ENCODE measurements at regions not wholly inside any gene's neighbourhood (a gene's known extent, or its start where the extent isn't known, plus 50 kb on each side); places are given as distances from the start of the nearest gene placed in this dataset.

GRCh38 chr7:69193061-69193460 lies 405.2 kb upstream of the AUTS2 start:
- TF ChIP-seq, protein P1, sequence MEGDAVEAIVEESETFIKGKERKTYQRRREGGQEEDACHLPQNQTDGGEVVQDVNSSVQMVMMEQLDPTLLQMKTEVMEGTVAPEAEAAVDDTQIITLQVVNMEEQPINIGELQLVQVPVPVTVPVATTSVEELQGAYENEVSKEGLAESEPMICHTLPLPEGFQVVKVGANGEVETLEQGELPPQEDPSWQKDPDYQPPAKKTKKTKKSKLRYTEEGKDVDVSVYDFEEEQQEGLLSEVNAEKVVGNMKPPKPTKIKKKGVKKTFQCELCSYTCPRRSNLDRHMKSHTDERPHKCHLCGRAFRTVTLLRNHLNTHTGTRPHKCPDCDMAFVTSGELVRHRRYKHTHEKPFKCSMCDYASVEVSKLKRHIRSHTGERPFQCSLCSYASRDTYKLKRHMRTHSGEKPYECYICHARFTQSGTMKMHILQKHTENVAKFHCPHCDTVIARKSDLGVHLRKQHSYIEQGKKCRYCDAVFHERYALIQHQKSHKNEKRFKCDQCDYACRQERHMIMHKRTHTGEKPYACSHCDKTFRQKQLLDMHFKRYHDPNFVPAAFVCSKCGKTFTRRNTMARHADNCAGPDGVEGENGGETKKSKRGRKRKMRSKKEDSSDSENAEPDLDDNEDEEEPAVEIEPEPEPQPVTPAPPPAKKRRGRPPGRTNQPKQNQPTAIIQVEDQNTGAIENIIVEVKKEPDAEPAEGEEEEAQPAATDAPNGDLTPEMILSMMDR (IDR thresholded peaks at IDR 0.05): no peak
- Histone ChIP-seq H3K27me3 (no peaks in the 10 kb centered on the region), H3K9me3 (no peaks in the 10 kb centered on the region), H3K4me3 (no peak overlapping the region), H3K36me3 (no peaks in the 10 kb centered on the region), H3K27ac (no peak overlapping the region), H3K4me1 (no peaks in the 10 kb centered on the region)
- intact Hi-C loops (cut with DNase I): no loop called here
- DNase-seq (ENCODE audit: low spot score in 2 of 2): no peak

DNA sequence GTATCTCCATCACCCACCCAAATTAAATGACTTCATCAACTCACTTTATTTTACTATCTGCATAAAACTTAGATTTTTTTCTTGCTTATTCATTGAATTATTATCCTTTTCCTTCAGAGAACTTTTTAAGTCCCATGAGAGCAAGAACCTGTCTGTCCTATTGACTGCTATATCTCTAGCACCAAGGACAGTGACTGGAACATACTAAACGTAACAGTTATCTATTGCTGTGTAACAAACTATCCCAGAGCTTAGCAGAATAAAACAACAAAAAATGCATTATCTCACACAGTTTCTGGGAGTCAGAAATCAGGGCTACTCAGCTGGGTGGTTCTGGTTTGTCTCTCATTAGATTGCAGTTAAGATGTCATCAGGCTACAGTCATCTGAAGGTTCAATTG lies 401.7 kb upstream of the AUTS2 start:
- TF ChIP-seq, protein P1 (IDR thresholded peaks at IDR 0.05): no peak
- H3K36me3 ChIP-seq: no peaks in the 10 kb centered on the region
- intact Hi-C loops (cut with DNase I): no loop called here
- H3K9me3 ChIP-seq: no peaks in the 10 kb centered on the region
- H3K4me3 ChIP-seq: no peak overlapping the region
- no peaks in the 10 kb centered on the region for H3K27me3 ChIP-seq
- no peak for DNase-seq (ENCODE audit: low spot score in 2 of 2)
- no peak overlapping the region for H3K27ac ChIP-seq
- no peaks in the 10 kb centered on the region for H3K4me1 ChIP-seq

DNA sequence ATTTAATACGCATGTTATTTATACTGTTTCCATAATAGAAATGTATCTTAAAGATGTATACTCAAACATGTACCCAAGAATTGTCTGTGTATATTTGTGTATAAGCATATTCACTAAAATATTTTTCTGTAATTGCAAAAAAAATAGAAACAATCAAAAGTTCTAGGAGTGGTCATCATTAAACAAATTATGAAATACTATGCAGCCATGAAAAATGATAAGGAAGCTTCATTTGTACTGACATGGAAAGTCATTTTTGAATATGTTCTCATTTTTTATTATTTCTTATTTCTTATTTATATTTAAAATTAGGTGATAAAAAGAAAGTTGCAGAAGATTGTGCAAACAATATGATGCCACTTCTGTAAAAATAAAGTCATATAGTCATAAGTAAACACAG lies 400.0 kb upstream of the AUTS2 start:
- no peaks in the 10 kb centered on the region for H3K9me3 ChIP-seq
- no peaks in the 10 kb centered on the region for H3K27me3 ChIP-seq
- no peaks in the 10 kb centered on the region for H3K36me3 ChIP-seq
- no peak overlapping the region for H3K4me3 ChIP-seq
- DNase-seq (ENCODE audit: low spot score in 2 of 2): no peak
- intact Hi-C loops (cut with DNase I): no loop called here
- TF ChIP-seq, protein P1 (IDR thresholded peaks at IDR 0.05): no peak
- no peaks in the 10 kb centered on the region for H3K4me1 ChIP-seq
- H3K27ac ChIP-seq: no peak overlapping the region

GRCh38 chr7:69199041-69199440 lies 399.2 kb upstream of the AUTS2 start:
- no peaks in the 10 kb centered on the region for H3K9me3 ChIP-seq
- intact Hi-C loops (cut with DNase I): no loop called here
- DNase-seq (ENCODE audit: low spot score in 2 of 2): no peak
- no peak overlapping the region for H3K4me3 ChIP-seq
- no peak overlapping the region for H3K27ac ChIP-seq
- TF ChIP-seq, protein P1 (IDR thresholded peaks at IDR 0.05): no peak
- no peaks in the 10 kb centered on the region for H3K4me1 ChIP-seq
- no peaks in the 10 kb centered on the region for H3K36me3 ChIP-seq
- no peaks in the 10 kb centered on the region for H3K27me3 ChIP-seq

- H3K27ac ChIP-seq: no peak overlapping the region
- intact Hi-C loops (cut with DNase I): no loop called here
Observed at GRCh38 chr7:69199661-69200060, 398.6 kb upstream of the AUTS2 start.

DNA sequence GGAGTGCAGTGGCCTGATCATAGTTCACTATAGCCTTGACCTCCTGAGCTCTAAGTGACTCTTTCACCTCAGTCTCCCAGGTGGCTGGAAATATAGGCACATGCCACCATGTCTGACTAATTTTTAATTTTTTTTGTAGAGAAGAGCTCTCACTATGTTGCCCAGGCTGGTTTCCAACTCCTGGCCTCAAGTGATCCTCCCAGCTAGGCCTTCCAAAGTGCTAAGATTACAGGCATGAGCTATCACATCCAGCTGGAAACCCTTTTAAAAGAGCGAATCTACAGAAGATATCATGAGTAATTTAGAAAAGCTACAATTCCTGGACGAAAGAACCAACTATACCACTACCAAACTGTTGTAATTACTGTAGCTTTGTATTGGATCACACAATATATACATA lies 394.4 kb upstream of the AUTS2 start:
- Histone ChIP-seq H3K9me3 (no peaks in the 10 kb centered on the region), H3K27ac (no peak overlapping the region), H3K4me3 (no peak overlapping the region), H3K4me1 (no peaks in the 10 kb centered on the region), H3K36me3 (no peaks in the 10 kb centered on the region), H3K27me3 (no peaks in the 10 kb centered on the region)
- intact Hi-C loops (cut with DNase I): no loop called here
- TF ChIP-seq, protein P1 (IDR thresholded peaks at IDR 0.05): no peak
- no peak for DNase-seq (ENCODE audit: low spot score in 2 of 2)

More at GRCh38 chr7:69199661-69200060, 398.6 kb upstream of the AUTS2 start:
- H3K4me1 ChIP-seq: no peaks in the 10 kb centered on the region
- no peak overlapping the region for H3K4me3 ChIP-seq
- no peaks in the 10 kb centered on the region for H3K9me3 ChIP-seq
- DNase-seq (ENCODE audit: low spot score in 2 of 2): no peak
- TF ChIP-seq, protein P1 (IDR thresholded peaks at IDR 0.05): no peak
- no peaks in the 10 kb centered on the region for H3K36me3 ChIP-seq
- no peaks in the 10 kb centered on the region for H3K27me3 ChIP-seq
